Ecto neural progenitor cell (in vitro differentiated cells): ENCODE measurements at regions not wholly inside any gene's neighbourhood (a gene's known extent, or its start where the extent isn't known, plus 50 kb on each side); places are given as distances from the start of the nearest gene placed in this dataset.

Source experiments
- DNase-seq: peaks from one replicate; pipeline ENCODE4 v3.0.0-alpha.2; 2018; ENCODE audit warnings: low spot score

DNA sequence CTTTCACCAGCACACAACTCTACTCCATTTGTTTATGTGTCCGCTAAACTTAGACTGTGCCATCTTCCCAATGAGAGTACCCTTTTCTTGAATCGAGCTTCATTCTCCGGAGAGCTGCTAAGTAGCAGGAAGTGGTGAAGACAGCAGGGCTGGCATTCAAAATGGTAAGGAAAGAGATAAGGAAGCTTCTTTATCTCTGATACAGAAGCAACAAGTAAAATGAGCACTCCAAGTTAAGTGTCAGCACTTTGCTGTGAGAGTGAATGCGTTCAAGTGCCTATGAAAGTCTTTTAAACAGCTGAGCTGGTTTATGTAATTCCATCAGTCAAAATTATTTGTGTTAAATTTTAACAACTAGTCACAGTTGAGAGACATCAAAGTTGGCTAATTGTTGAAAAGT, 386.8 kb upstream of the PTPRD start:
- no peak for DNase-seq

- DNase-seq = no peak
Measured at GRCh38 chr9:11001546-11001945, 388.7 kb upstream of the PTPRD start.

GRCh38 chr9:11002705-11003104, 389.9 kb upstream of the PTPRD start:
- no peak for DNase-seq

DNA sequence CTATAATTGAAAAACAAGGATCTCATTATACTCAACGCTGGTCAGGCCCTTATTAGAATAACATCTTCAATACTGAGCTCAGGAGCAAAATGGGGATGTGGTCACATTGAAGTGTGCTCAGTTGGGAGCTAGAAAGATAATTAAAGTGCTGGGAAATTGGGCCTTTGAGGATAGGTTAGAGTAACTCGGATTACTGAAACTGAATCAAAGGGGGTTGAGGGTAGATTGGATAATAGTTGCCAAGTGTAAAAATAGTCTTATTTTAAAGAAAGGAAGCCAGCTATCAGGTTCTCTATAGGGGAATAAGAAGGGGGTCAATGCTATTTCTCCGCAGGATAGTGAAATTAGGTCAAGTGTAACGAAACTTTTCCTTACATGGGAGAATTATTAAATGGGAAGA, 391.0 kb upstream of the PTPRD start:
- no peak for DNase-seq

DNA sequence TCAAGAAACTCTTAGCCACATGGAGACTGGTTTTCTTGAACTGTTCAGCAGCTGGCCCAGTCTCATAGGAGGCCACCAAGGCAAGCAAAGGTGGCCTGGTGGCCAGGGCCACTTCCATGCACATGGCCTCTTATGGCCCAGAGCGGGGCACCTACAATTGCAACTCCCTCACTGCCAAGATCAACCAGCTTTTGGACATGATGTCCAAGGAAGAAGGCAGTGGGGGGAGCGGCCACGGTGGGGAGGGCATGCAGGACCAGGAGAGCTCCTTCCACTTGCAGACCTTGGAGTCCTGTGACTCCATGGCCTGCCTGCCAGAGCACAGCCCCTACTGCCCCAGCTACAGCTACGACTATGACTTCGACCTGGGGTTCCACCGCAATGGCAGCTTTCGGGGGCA, 398.9 kb upstream of the PTPRD start:
- no peak for DNase-seq

- DNase-seq = no peak
Measured at GRCh38 chr9:11016081-11016480, 403.3 kb upstream of the PTPRD start.

DNA sequence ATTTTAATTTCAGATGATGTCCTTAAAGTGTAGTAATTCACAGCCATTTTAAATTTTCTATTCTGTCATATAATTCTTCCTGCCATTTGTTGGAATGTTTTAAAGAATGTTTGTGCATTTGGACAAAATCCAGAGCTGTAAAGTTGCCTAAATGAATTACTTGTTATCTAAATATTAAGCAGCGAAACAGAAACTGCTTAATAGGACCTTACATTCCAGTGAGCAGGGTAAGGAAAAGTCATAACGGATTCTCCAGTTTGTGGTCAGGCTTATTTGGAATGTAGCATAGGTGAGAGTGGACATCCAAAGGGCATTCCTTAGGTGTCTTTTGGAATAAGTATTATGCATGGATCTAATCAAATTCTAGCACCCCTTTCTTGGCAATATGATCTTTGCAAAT, 410.4 kb upstream of the PTPRD start:
- no peak for DNase-seq

GRCh38 chr9:11025775-11026174, 413.0 kb upstream of the PTPRD start:
- DNase-seq = no peak

DNA sequence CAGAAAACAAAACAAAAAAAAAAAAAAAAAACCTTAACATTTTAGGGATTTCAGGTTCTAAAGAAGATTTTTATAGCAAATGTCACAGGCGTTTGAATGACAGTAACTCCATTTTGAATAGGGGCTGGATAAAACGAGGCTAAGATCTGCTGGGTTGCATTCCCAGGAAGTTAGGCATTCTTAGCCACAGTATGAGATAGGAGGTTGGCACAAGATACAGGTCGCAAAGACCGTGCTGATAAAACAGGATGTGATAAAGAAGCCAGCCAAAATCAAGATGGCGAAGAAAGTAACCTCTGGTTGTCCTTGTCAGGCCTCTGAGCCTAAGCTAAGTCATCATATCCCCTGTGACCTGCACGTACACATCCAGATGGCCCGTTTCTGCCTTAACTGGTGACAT, 425.6 kb upstream of the PTPRD start:
- no peak for DNase-seq

DNA sequence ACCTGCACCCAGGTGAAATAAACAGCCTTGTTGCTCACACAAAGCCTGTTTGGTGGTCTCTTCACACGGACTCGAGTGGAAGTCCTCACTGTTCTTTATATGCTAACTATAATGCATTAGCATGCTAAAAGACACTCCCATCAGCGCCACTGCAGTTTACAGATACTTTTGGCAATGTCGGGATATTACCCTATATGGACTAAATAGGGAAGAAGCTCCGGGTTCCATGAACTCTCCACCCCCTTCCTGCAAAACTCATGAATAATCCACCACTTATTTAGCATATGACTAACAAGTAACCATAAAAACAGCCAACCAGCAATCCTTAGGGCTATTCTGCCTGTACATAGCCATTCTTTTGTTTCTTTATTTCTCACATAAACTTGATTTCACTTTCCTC, 426.2 kb upstream of the PTPRD start:
- DNase-seq = no peak

- no peak for DNase-seq
Measured at GRCh38 chr9:11045589-11045988, 432.8 kb upstream of the PTPRD start.

- no peak for DNase-seq
Measured at GRCh38 chr9:11063263-11063662, 450.5 kb upstream of the PTPRD start.

DNA sequence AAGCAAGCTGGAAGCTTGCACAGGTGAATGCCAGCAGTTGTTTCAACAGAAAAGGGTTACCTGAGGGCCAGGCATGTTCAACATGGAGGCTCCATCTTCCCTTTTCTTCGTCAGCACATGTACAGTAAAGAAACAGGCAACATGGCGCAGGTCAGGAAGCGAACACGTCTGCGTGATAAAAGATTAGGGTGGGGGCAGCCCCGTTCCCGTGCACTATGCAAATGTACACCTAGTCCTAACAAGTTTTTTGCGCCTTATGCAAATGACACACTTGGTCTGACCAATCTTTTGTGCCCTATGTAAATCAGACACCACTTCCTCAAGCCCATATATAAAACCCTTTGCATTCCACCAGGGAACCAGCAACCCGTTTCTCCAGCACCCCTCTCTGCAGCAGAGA, 452.1 kb upstream of the PTPRD start:
- no peak for DNase-seq

GRCh38 chr9:11072176-11072575, 459.4 kb upstream of the PTPRD start:
- no peak for DNase-seq

GRCh38 chr9:11086561-11086960, 473.8 kb upstream of the PTPRD start:
- no peak for DNase-seq

- no peak for DNase-seq
Measured at GRCh38 chr9:11088821-11089374, 476.1 kb upstream of the PTPRD start.

- DNase-seq = no peak
Measured at GRCh38 chr9:11092974-11093373, 480.2 kb upstream of the PTPRD start.

DNA sequence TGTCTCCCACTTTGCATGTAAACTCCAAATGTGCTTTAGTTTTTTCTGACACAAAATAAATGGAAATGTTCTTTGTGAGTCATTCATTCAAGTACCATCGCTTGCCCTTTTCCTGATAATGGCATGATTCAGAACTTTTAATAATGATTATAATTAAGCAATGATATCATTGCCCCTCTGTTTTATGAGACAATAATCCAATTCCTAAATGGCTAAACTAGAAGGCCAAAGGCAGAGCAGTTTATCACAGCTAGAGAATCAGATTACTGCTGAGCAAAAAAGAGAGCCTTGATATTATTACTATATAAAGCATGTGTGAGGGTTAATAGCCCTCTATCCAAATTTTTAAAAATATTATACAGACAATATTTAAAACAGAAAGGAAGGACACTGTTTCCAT, 484.2 kb upstream of the PTPRD start:
- no peak for DNase-seq

GRCh38 chr9:11103525-11103924, 490.7 kb upstream of the PTPRD start:
- DNase-seq = no peak

DNA sequence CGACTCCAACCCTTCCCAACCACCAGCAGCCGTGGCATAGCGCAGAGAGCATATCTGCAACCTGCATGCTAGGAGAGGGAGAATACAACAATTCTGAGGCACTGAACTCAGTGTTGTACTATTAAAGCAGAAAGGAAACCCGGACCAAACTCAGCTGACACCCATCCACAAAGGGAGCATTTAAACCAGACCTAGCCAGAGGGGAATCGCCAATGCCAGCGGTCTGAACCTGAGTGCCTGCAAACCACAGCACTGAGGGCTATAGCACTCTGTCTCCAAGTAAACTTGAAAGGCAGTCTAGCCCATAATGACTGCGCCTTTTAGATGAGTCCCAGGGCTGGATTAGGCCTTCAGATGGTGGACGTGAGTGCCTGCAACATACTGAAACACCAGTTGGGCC, 494.4 kb upstream of the PTPRD start:
- DNase-seq = no peak

GRCh38 chr9:11128156-11128555, 515.4 kb upstream of the PTPRD start:
- no peak for DNase-seq

GRCh38 chr9:11135851-11136250, 523.0 kb upstream of the PTPRD start:
- no peak for DNase-seq

DNA sequence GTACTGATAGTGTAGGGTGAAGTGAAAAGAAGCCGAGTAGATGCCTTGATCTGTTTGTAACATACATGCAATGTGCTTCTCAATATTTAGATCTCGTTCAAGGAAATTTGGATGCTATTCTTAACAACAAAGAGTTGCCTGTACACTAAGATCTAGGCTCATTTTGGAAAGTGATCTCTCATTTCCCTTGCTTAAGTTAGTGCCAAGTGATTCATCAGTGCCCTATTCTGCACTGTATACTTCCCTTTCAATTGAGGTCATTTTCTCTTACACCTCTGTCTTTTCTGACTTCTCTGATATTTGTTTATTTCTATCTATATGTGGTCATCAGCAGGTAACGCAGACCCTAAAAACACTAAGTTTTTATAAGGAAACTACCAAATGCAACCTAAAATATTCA, 528.6 kb upstream of the PTPRD start:
- no peak for DNase-seq

- no peak for DNase-seq
Measured at GRCh38 chr9:11142965-11143738, 530.4 kb upstream of the PTPRD start.
